GM20000 (cell line): ENCODE measurements at regions not wholly inside any gene's neighbourhood (a gene's known extent, or its start where the extent isn't known, plus 50 kb on each side); places are given as distances from the start of the nearest gene placed in this dataset.

Experiments used
- DNase-seq: peaks from one replicate; pipeline ENCODE4 v3.0.0; 2012; ENCODE audit warnings: low spot score
- CTCF ChIP-seq: IDR thresholded peaks from 2 replicates; pipeline ENCODE4 v1.5.1; 2012; ENCODE audit warnings: mild to moderate bottlenecking, control low read depth; ENCODE audit errors: extremely low read depth, missing control alignments

DNA sequence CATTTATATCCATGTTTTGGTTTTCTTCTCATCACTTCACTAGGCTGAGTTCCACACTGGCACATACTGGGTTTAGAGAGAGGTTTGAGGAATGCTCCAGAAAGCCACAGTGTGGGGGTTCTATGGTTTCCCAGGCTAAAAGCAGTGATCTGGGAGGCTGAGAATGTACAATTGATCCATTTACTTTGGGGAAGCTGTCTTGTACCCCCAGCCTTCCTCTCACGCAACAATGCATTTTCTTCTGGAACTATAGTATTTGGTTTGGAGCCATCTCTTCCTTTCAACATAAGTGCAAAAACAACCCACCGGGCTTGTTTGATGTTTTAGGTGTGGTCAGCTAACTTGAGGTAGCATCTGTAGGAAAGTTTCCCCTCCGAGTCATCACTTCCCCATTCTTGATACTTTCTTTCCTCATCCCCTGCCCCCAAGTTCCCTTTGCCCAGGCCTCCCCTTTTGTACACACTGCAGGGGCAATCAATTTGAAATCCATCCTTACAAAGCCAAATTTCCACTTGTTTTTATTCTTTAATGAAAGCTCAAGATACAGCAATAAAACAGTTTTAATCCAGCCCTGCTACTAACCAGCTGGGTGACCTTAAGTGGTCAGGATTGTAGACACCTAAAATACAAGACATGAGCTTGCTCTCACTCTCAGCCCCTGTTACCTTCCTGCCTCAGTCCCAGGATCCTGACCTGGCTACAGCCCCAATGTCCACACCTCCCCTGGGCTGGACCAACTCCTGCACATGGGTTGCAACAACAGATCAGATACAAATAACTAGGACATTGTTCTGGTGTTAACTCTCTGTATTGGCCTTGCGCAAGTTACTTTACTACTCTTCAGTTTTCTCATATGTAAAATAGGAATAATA lies 109.2 kb downstream of the FHDC1 start:
- TF ChIP-seq CTCF, result no peak
- DNase-seq, result no peak

DNA sequence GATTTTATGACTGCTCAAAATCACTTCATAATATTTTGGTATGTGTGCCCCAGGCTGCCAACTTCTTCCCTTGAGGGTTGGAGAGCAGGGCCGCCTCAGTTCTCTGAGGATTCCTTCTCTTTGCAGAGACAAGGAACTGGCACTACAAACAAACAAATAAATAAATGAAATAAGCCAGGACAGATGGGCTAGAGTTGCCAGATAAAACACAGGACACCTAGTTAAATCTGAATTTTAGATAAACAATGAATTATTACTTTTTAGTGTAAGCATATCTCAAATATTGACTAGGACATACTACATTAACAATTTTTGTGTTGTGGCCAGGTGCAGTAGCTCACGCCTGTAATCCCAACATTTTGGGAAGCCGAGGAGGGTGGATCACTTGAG lies 122.5 kb downstream of the FHDC1 start:
- no peak for DNase-seq
- no peak for TF ChIP-seq CTCF

DNA sequence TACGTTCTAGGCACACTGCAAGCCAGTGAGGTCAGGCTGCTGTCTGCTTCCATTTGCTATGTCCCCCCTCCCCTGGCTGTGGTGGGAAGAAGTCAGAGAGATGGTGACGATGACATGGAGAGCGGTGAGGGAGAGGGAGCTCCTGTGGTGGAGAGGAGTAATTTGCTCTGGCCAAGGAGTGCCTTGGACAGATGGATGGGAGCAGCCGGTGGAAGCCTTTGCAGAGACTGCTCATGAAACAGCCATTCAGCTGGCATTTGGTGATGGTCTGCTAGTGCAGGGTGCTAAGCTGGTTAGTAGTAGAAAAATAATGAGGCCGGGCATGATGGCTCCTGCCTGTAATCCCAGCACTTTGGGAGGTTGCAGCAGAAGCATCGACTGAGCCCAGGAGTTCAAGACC lies 124.1 kb downstream of the FHDC1 start:
- DNase-seq, result no peak
- TF ChIP-seq CTCF, result no peak

GRCh38 chr4:153061971-153062370 lies 125.8 kb downstream of the FHDC1 start:
- DNase-seq, result no peak
- no peak for TF ChIP-seq CTCF

DNA sequence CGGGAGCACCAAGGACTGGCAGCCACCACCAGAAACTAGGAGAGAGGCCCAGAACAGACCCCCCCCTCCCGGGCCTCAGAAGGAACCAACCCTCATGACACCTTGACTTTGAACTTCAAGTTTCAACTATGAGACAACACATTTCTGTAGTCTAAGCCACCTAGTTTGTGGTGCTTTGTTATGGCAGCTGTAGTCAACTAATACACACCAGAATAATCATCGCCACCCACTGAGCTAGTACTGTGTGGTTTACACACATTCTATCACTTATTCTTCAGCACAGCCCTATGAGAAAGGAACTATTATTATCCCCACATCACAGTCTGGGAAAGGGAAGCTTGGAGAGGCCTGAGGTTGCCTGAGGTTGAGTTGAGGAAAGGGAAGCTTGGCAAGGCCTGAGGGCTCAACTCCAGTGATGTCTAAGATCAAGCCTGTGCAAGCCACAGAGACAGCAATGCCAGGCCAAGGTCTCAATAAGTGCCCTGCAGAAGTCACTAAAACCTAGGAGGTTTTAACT lies 126.6 kb downstream of the FHDC1 start:
- no peak for TF ChIP-seq CTCF
- DNase-seq, result no peak

- DNase-seq, result no peak
- no peak for TF ChIP-seq CTCF
These were observed 127.4 kb downstream of the FHDC1 start for GRCh38 chr4:153063490-153063889.

GRCh38 chr4:153064571-153064970 lies 128.4 kb downstream of the FHDC1 start:
- TF ChIP-seq CTCF, result no peak
- DNase-seq, result no peak
